ENCODE measurements at regions not wholly inside any gene's neighbourhood (a gene's known extent, or its start where the extent isn't known, plus 50 kb on each side); places are given as distances from the start of the nearest gene placed in this dataset.

- H3K4me3 ChIP-seq (ENCODE audit: low read depth, low read length): no peak overlapping the region
Measured at GRCh38 chr12:87491598-87491997, 537.6 kb downstream of the C12orf50 start.

DNA sequence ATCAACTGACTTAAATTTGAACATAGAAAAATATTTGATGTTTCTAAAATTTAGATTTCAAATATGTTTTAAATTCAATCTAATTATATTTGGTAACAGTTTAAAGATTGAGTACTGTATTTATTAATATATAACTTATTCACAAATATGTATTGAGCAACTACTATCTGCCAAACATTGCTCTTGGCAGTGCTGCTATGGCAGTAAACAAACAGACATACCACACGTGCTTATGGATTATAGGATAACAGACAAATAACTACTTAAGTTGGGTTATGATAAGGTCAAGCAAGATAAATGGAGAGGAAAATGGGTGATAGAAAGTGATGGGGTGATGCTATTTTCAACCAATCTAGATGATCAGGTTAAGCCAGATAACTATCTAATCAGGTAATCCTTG, 538.1 kb downstream of the C12orf50 start:
- Histone ChIP-seq H3K4me3 (ENCODE audit: low read depth, low read length) (no peak overlapping the region), H3K4me1 (ENCODE audit: control insufficient read depth, insufficient read depth, low read length) (no peaks in the 10 kb centered on the region), H3K36me3 (ENCODE audit: control insufficient read depth in 2 of 2, insufficient read depth in 1 of 2, low read length in 2 of 2) (no peaks in the 10 kb centered on the region), H3K9me3 (ENCODE audit: control insufficient read depth, insufficient read depth, low read depth, low read length) (no peaks in the 10 kb centered on the region), H3K27ac (ENCODE audit: extremely low read depth, low read depth, low read length) (no peak overlapping the region)
- TF ChIP-seq AEBP2 (tag by site-specific recombination; IDR thresholded peaks at IDR 0.05; ENCODE audit: borderline replicate concordance): no peak
- TF ChIP-seq, protein P1, sequence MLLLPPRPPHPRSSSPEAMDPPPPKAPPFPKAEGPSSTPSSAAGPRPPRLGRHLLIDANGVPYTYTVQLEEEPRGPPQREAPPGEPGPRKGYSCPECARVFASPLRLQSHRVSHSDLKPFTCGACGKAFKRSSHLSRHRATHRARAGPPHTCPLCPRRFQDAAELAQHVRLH (tag by site-specific recombination; IDR thresholded peaks at IDR 0.05): no peak
- TF ChIP-seq ZNF518A (tag by site-specific recombination; conservative IDR thresholded peaks at IDR 0.05; ENCODE audit: low read depth): no peak
- no peak for TF ChIP-seq IKZF3 (tag by site-specific recombination; IDR thresholded peaks at IDR 0.05)
- POLR2A ChIA-PET: no interaction called here
- CTCF ChIA-PET: no interaction called here

More at GRCh38 chr12:87491598-87491997, 537.6 kb downstream of the C12orf50 start:
- POLR2A ChIA-PET: no interaction called here
- TF ChIP-seq ZNF398 (tag by site-specific recombination; IDR thresholded peaks at IDR 0.05): no peak
- no peak for TF ChIP-seq ZNF501 (tag by site-specific recombination; IDR thresholded peaks at IDR 0.05)
- no peak for TF ChIP-seq ZNF600 (tag by site-specific recombination; IDR thresholded peaks at IDR 0.05)
- no peak for TF ChIP-seq YY2 (tag by site-specific recombination; IDR thresholded peaks at IDR 0.05)
- no peak for TF ChIP-seq ZNF433 (tag by site-specific recombination; IDR thresholded peaks at IDR 0.05; ENCODE audit: low read depth)
- no peak for TF ChIP-seq ZSCAN4 (tag by site-specific recombination; IDR thresholded peaks at IDR 0.05)
- no peak for TF ChIP-seq ZNF624 (tag by site-specific recombination; IDR thresholded peaks at IDR 0.05)
- TF ChIP-seq ZNF292 (tag by site-specific recombination; IDR thresholded peaks at IDR 0.05; ENCODE audit: borderline replicate concordance, low read depth): no peak
- TF ChIP-seq ZNF202 (tag by site-specific recombination; IDR thresholded peaks at IDR 0.05; ENCODE audit: borderline replicate concordance): no peak
- no peak for TF ChIP-seq ZNF404 (tag by site-specific recombination; IDR thresholded peaks at IDR 0.05)
- no peak for TF ChIP-seq SCRT2 (tag by site-specific recombination; IDR thresholded peaks at IDR 0.05)
- no peak for TF ChIP-seq TCF7L2 (IDR thresholded peaks at IDR 0.05; ENCODE audit: borderline replicate concordance, low read depth, low read length)
- no peak for TF ChIP-seq ZNF777 (tag by site-specific recombination; IDR thresholded peaks at IDR 0.05; ENCODE audit: borderline replicate concordance)
- TF ChIP-seq HOXA7 (CRISPR knock-in tag; IDR thresholded peaks at IDR 0.05; ENCODE audit: borderline replicate concordance): no peak
- no peak for TF ChIP-seq INSM2 (tag by site-specific recombination; IDR thresholded peaks at IDR 0.05)
- TF ChIP-seq KLF10 (tag by site-specific recombination; IDR thresholded peaks at IDR 0.05): no peak
- TF ChIP-seq, protein P2, sequence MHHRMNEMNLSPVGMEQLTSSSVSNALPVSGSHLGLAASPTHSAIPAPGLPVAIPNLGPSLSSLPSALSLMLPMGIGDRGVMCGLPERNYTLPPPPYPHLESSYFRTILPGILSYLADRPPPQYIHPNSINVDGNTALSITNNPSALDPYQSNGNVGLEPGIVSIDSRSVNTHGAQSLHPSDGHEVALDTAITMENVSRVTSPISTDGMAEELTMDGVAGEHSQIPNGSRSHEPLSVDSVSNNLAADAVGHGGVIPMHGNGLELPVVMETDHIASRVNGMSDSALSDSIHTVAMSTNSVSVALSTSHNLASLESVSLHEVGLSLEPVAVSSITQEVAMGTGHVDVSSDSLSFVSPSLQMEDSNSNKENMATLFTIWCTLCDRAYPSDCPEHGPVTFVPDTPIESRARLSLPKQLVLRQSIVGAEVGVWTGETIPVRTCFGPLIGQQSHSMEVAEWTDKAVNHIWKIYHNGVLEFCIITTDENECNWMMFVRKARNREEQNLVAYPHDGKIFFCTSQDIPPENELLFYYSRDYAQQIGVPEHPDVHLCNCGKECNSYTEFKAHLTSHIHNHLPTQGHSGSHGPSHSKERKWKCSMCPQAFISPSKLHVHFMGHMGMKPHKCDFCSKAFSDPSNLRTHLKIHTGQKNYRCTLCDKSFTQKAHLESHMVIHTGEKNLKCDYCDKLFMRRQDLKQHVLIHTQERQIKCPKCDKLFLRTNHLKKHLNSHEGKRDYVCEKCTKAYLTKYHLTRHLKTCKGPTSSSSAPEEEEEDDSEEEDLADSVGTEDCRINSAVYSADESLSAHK (tag by site-specific recombination; IDR thresholded peaks at IDR 0.05): no peak
- no peak for TF ChIP-seq ZNF24 (tag by site-specific recombination; IDR thresholded peaks at IDR 0.05)
- no peak for TF ChIP-seq ZNF623 (tag by site-specific recombination; IDR thresholded peaks at IDR 0.05)
- Histone ChIP-seq H3K9me3 (ENCODE audit: control insufficient read depth, insufficient read depth, low read depth, low read length) (no peaks in the 10 kb centered on the region), H3K4me1 (ENCODE audit: control insufficient read depth, insufficient read depth, low read length) (no peaks in the 10 kb centered on the region), H3K36me3 (ENCODE audit: control insufficient read depth in 2 of 2, insufficient read depth in 1 of 2, low read length in 2 of 2) (no peaks in the 10 kb centered on the region), H3K27ac (ENCODE audit: extremely low read depth, low read depth, low read length) (no peak overlapping the region)
- CTCF ChIA-PET: no interaction called here
